GDM1 (cell line): ENCODE measurements at regions not wholly inside any gene's neighbourhood (a gene's known extent, or its start where the extent isn't known, plus 50 kb on each side); places are given as distances from the start of the nearest gene placed in this dataset.

ENCODE experiments used
- DNase-seq: peaks from one replicate; lab custom pipeline; 2025; lab: John Stamatoyannopoulos, UW

DNA sequence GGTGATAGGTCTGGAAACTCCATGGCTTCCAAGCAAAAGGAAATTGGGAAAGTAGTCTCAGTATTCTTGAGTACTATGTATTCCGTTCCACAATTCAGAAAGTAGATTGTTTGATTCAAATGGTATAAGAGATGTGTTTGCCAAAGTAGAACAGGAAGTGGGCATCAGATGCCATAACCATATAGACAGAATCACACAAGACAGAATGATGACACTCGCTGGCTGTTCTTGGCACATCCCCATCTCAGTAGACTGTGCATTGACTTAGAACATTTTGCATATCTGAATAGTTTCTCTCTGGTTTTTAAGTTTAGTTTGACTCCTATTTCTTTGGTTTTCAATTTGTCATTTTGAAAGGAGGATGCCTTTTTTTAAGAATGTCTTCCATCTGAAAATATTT, 221.1 kb upstream of the RGS6 start:
- no peak for DNase-seq

- no peak for DNase-seq
Measured at GRCh38 chr14:71711619-71712018, 220.6 kb upstream of the RGS6 start.

- no peak for DNase-seq
Measured at GRCh38 chr14:71712478-71712877, 219.8 kb upstream of the RGS6 start.

DNA sequence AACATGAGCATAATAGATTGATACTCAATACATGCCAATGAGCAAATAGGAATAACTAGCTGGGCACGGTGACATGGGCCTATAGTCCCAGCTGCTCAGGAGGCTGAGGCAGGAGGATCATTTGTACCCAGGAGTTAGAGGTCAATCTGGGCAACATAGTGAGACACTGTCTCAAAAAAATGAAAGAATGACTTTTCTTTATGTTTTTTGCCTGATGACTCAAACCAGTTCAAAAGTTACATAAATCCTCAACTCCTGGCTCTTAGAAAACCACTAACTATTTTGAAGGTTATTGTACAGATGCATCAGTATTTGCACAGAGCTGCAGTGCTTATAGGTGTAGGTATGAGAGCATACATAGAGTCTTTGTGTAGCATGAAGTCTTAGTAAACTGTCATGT, 219.2 kb upstream of the RGS6 start:
- no peak for DNase-seq

DNA sequence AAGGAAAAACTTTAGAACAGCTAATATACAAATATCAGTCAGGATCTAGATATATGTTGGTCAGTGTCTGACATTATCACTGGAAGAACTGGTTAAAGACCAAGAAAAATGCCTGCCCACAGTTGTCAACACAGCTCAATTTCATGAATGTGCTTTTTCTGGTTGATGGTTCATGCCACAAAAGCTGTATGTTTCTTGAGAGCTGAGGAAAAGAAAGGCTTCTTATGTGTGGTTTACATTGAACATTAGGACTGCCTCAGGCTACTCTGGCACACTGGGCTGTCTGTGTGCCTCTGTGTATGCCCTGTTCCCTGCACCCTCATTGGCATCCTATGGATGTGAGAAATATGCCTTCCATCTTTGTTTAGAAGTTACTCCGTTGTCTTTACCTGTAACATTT, 218.8 kb upstream of the RGS6 start:
- no peak for DNase-seq

DNA sequence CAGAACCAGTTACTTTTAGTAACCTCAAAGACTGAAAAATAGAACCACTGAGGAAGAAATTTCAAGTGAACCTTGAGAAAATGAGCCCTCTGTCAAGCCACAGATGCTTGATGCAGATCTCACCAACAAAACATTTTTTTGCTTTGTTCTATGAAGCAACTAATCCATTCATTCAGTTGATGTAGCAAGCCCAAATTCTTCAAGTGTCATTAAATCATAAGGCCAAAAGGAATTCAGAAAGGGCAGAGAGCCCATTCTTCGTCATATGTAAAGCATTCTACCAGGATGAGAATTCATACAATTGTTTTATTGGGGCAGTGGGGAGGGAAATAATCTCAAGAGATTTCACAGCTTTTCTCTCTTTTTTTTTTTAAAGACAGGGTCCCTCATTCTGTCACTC, 218.0 kb upstream of the RGS6 start:
- DNase-seq, result no peak

- no peak for DNase-seq
Measured at GRCh38 chr14:71716041-71716772, 216.0 kb upstream of the RGS6 start.

GRCh38 chr14:71720978-71721624, 211.1 kb upstream of the RGS6 start:
- DNase-seq, result peak; percentile 33

DNA sequence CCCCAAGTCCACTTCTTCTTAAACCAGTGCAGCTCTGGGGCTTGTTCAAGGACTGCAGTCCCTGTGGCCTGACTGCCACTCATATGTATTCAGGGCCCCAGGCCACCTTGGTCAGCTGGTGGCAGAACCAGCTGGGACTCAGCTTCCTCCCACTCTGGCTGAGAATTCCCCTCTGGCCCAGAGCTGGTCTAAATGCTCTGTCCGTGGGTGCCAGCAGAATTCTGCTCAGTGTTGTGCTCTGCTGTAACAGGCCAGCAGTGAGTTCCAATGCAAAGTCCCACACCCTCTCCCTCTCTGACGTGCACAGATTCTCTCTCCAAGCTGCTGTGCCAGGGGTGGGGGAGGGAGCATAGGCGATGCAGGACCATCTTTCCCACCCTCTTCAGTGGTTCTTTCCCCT, 210.4 kb upstream of the RGS6 start:
- DNase-seq, result no peak

DNA sequence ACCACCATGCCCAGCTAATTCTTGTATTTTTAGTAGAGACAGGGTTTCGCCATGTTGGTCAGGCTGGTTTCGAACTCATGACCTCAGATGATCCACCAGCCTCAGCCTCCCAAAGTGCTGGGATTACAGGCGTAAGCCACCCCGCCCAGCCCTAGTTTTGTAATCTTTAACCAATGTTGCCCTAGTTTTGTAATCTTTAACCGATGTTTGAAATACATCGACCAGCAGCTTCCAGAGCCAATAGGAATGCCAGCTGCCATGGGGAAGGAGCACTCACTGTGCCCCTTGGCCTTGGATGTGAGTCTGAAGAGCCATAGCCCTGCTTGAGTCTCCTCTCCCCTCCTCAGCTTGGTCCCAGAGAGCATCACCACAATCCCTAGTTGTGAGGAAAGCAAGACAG, 209.3 kb upstream of the RGS6 start:
- no peak for DNase-seq

- no peak for DNase-seq
Measured at GRCh38 chr14:71725922-71726579, 206.2 kb upstream of the RGS6 start.

DNA sequence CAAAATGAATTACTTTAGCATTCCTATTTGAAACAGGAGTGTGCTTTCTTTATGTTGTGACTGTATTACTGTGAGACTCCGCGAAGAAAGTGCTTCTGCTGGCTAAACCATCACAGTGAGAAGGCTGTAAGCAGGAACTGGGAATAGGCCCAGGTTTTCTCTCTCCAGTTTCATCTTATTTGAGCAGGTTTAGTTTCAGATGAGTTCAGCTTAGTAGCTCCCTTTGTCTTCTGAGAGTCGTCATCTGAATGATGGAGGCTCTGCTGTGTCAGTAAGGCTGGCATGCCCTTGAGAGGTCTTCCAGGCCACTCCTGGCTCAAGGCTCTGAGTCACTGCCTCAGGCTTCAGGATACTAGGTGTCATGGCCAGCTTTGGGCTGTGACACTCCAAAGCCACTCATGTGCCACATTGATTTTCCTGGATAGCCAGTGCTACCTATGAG, 205.6 kb upstream of the RGS6 start:
- DNase-seq, result no peak

- DNase-seq, result no peak
Measured at GRCh38 chr14:71728386-71728785, 203.8 kb upstream of the RGS6 start.

GRCh38 chr14:71729596-71729995, 202.6 kb upstream of the RGS6 start:
- no peak for DNase-seq

- DNase-seq, result no peak
Measured at GRCh38 chr14:71730471-71730870, 201.8 kb upstream of the RGS6 start.

DNA sequence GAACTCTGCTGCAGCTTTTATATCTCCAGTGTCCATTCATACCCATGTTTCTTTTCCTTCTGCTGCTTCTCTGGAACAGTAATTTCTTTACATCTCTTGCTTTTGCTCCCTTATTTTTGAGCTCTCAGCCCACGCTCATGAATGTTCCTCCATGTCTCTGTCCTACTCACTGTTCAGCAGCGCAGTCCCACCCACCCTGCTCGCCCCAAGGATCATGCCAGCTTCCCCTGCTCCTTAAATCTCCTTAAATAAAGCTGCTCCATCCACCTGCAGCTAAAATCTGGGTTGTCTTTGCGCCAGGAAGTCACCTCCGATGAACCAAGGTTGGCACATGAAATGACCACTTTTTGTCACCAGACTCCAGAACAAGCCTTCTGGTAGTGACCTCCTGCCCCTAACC, 201.1 kb upstream of the RGS6 start:
- DNase-seq, result no peak

- DNase-seq, result no peak
Measured at GRCh38 chr14:71733210-71733883, 198.9 kb upstream of the RGS6 start.

- no peak for DNase-seq
Measured at GRCh38 chr14:71734076-71734475, 198.2 kb upstream of the RGS6 start.

GRCh38 chr14:71734885-71735284, 197.3 kb upstream of the RGS6 start:
- DNase-seq, result no peak

GRCh38 chr14:71737760-71738159, 194.5 kb upstream of the RGS6 start:
- no peak for DNase-seq

DNA sequence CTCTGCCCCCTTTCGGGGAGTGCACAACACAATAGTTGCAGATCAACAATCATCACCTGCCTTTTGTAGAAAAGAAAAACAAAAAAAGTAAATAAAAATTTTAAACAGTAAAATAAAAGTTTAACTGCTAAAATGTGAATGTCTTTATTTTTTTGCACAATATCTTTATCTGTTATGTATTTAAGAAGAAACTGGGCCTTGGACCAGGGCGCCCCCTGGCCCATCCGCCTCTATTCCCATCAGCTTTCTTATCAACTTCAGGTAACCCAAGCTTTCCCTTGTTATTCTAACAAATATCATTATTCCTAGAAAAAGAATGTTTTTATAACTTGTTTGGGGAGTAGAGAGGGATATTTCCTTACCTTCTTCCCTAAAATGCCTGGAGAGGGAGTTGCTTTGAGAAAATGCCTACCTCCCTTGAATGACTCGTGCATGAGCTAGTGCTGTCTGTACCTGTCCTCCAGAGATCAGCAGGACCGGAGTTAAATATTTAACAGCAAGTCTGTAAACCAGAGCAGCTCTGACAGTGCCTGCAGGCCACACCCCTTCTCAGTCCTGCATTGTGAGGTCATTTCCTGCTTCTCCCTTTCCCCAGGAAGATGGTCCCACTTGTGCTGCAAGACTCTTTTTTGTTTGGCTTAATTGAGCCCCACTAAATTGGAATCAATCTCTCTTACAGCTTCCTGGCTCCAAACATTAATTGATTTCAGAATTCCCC, 192.8 kb upstream of the RGS6 start:
- no peak for DNase-seq

DNA sequence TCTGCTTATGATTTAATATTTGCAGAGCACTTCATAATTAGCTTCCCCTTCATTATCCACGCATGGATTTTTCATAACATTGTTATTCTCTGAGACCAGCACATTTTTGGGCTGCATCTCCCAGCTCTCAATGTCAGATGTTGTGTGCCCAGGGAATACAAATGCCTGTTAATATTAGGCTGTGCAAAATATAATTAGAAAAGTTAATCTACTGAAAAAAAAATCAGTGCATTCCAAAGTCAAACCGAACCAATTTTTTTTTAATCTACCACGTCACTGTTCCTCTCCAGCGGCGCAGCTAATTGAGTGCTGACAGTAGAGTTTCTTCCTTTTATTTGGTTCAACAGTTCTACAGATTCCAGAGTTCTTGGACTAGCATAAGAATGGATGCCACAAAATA, 191.0 kb upstream of the RGS6 start:
- no peak for DNase-seq
